ENCODE measurements at regions not wholly inside any gene's neighbourhood (a gene's known extent, or its start where the extent isn't known, plus 50 kb on each side); places are given as distances from the start of the nearest gene placed in this dataset.

DNA sequence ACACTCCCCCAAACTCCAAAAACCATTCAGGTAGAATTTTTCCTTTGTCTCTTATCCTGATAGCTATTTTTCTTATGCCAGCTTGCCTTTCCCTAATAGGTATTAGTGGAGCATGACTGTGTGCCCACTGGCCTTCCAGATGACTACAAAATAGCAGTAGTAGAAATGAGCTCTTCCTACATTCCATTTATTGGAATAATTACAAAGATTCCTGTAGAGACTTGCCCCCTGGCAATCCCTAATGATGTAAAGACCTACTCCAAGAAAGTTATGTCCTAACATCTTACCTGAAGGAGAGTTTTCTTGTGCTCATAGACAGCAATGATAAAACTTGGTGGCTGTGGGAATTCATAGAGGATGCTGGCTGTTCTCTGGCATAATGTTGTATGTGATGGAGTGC is 501.8 kb downstream of the GATA3 start:
- H3K9me3 Mint-ChIP-seq (ENCODE audit: low read depth): no peaks in the 10 kb centered on the region
- no peak overlapping the region for H3K27ac Mint-ChIP-seq
- peaks cover 4% of the 10 kb centered on the region for H3K27me3 Mint-ChIP-seq
- no peak for DNase-seq (ENCODE audit: low spot score, unreplicated experiment)
- TF ChIP-seq, protein P1, sequence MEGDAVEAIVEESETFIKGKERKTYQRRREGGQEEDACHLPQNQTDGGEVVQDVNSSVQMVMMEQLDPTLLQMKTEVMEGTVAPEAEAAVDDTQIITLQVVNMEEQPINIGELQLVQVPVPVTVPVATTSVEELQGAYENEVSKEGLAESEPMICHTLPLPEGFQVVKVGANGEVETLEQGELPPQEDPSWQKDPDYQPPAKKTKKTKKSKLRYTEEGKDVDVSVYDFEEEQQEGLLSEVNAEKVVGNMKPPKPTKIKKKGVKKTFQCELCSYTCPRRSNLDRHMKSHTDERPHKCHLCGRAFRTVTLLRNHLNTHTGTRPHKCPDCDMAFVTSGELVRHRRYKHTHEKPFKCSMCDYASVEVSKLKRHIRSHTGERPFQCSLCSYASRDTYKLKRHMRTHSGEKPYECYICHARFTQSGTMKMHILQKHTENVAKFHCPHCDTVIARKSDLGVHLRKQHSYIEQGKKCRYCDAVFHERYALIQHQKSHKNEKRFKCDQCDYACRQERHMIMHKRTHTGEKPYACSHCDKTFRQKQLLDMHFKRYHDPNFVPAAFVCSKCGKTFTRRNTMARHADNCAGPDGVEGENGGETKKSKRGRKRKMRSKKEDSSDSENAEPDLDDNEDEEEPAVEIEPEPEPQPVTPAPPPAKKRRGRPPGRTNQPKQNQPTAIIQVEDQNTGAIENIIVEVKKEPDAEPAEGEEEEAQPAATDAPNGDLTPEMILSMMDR (IDR thresholded peaks at IDR 0.05; ENCODE audit: unreplicated experiment): no peak
- no peak overlapping the region for H3K4me3 Mint-ChIP-seq (ENCODE audit: low read depth)
- no peaks in the 10 kb centered on the region for H3K4me1 Mint-ChIP-seq (ENCODE audit: low read depth)
- H3K36me3 Mint-ChIP-seq (ENCODE audit: insufficient read depth): no peaks in the 10 kb centered on the region

DNA sequence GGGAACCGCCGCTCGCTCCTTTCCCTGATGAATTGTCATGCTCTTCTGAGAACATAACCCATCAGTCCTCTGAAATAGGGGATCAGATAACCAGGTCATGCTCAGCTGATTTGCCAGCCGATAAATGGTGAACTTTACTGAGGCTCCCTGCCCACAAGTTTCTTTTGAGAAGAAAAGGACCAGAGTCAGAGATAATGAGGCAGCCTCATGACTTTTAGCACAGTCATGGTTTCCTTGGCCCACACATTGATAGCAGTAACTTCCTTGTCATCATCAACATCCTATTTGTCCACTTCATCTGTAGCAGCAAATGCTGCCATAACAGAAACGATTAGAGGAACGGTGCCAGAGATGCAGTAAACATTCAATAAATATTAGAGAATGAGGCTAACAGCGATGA is 509.0 kb downstream of the GATA3 start:
- TF ChIP-seq, protein P1 (IDR thresholded peaks at IDR 0.05; ENCODE audit: unreplicated experiment): no peak
- Mint-ChIP-seq H3K4me1 (ENCODE audit: low read depth) (peaks cover 3% of the 10 kb centered on the region), H3K9me3 (ENCODE audit: low read depth) (peaks cover 7% of the 10 kb centered on the region), H3K27ac (no peak overlapping the region), H3K4me3 (ENCODE audit: low read depth) (no peak overlapping the region), H3K36me3 (ENCODE audit: insufficient read depth) (no peaks in the 10 kb centered on the region), H3K27me3 (peaks cover under 1% of the 10 kb centered on the region)
- no peak for DNase-seq (ENCODE audit: low spot score, unreplicated experiment)

DNA sequence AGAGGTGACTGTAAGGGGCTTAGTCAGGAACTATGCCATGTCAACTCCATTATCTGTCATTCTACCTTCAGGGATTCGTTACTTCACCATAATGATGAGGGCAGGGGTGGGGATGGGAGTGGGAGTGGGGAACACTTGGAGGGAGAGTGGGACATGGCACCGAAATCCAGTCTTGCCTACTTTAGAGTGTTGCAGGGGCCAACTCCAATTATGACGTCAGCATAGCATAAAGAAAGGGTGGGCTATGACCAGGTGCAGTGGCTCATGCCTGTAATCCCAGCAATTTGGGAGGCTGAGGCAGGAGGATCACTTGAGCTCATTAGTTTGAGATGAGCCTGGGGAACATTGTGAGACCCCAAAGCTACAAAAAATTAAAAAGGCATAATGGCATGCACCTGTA is 512.2 kb downstream of the GATA3 start:
- Mint-ChIP-seq H3K9me3 (ENCODE audit: low read depth) (peaks cover 6% of the 10 kb centered on the region), H3K27ac (no peak overlapping the region), H3K36me3 (ENCODE audit: insufficient read depth) (no peaks in the 10 kb centered on the region), H3K4me1 (ENCODE audit: low read depth) (peaks cover 4% of the 10 kb centered on the region), H3K4me3 (ENCODE audit: low read depth) (no peak overlapping the region), H3K27me3 (peaks cover 3% of the 10 kb centered on the region)
- TF ChIP-seq, protein P1 (IDR thresholded peaks at IDR 0.05; ENCODE audit: unreplicated experiment): no peak
- DNase-seq (ENCODE audit: low spot score, unreplicated experiment): no peak

DNA sequence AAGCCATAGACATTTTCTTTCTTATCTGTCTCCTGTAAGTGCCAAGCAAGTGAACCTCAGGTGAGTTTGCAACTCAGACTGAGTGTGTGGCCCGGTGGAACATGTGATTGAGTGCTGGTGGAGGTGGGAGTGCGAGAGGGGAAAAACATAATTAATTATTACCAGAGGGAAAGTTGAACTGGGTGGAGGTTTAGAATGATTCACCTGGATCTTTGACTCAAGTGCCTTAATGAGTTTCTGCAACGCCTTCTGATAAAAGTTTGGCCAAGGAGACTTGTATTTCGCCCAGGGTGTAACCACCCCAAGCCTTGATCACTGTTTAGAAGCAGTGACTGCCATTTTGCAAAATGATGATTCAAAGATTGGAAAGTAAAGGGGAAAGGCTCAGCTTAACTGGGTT is 513.9 kb downstream of the GATA3 start:
- Mint-ChIP-seq H3K4me3 (ENCODE audit: low read depth) (no peak overlapping the region), H3K36me3 (ENCODE audit: insufficient read depth) (no peaks in the 10 kb centered on the region), H3K9me3 (ENCODE audit: low read depth) (no peaks in the 10 kb centered on the region), H3K27me3 (peaks cover 7% of the 10 kb centered on the region), H3K27ac (no peak overlapping the region), H3K4me1 (ENCODE audit: low read depth) (peaks cover 4% of the 10 kb centered on the region)
- no peak for DNase-seq (ENCODE audit: low spot score, unreplicated experiment)
- TF ChIP-seq, protein P1 (IDR thresholded peaks at IDR 0.05; ENCODE audit: unreplicated experiment): no peak

DNA sequence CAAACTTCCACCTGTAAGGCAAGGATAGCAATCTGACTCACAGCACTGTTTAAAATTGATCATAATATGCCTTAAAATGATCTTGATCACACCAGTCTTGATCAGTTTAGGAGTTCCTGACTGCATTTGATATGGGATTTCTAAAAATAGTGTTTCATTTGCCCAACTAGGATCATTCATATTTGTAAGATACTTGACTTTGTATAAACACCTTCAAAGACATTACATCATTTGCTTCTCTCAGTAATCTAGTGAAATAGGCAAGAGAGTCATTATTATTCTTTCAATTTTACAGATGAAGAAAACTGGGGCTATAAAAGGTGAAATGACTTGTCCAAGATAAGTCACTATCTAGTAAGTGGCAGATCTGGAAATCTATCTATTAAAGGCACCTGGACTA is 521.1 kb downstream of the GATA3 start:
- no peak for DNase-seq (ENCODE audit: low spot score, unreplicated experiment)
- TF ChIP-seq, protein P1 (IDR thresholded peaks at IDR 0.05; ENCODE audit: unreplicated experiment): no peak
- H3K4me3 Mint-ChIP-seq (ENCODE audit: low read depth): no peak overlapping the region
- peaks cover 21% of the 10 kb centered on the region for H3K27me3 Mint-ChIP-seq
- no peaks in the 10 kb centered on the region for H3K4me1 Mint-ChIP-seq (ENCODE audit: low read depth)
- H3K36me3 Mint-ChIP-seq (ENCODE audit: insufficient read depth): no peaks in the 10 kb centered on the region
- H3K9me3 Mint-ChIP-seq (ENCODE audit: low read depth): no peaks in the 10 kb centered on the region
- H3K27ac Mint-ChIP-seq: no peak overlapping the region

Data from progenitor cell of endocrine pancreas (in vitro differentiated cells).